ENCODE measurements at regions not wholly inside any gene's neighbourhood (a gene's known extent, or its start where the extent isn't known, plus 50 kb on each side); places are given as distances from the start of the nearest gene placed in this dataset.

GRCh38 chr10:52465202-52465601 is 151.1 kb downstream of the DKK1 start:
- Histone ChIP-seq H3K9me1 (ENCODE audit: control insufficient read depth, extremely low read depth, insufficient read depth, low read length) (no peaks in the 10 kb centered on the region), H3K4me2 (ENCODE audit: control insufficient read depth, extremely low read depth, insufficient read depth, low read depth, low read length) (no peak overlapping the region), H3K4me3 (ENCODE audit: control insufficient read depth in 2 of 3, extremely low read depth in 1 of 3, insufficient read depth in 2 of 3, low read depth in 1 of 3, low read length in 3 of 3) (no peak overlapping the region), H4K20me1 (ENCODE audit: control insufficient read depth, extremely low read depth, insufficient read depth, low read length) (no peaks in the 10 kb centered on the region), H3K36me3 (ENCODE audit: control insufficient read depth in 2 of 2, extremely low read depth in 1 of 2, insufficient read depth in 2 of 2, low read length in 2 of 2) (no peaks in the 10 kb centered on the region), H2AFZ (ENCODE audit: control insufficient read depth, low read length) (no peak overlapping the region), H3K9me3 (ENCODE audit: control insufficient read depth, low read depth, low read length) (no peaks in the 10 kb centered on the region), H3K4me1 (ENCODE audit: control insufficient read depth, extremely low read depth, insufficient read depth, low read length) (peaks cover 17% of the 10 kb centered on the region), H3K9ac (ENCODE audit: control insufficient read depth, extremely low read depth, insufficient read depth, low read length) (no peak overlapping the region), H3K27me3 (ENCODE audit: control insufficient read depth, extremely low read depth, insufficient read depth, low read length) (no peaks in the 10 kb centered on the region), H3K27ac (ENCODE audit: control insufficient read depth, insufficient read depth, low read length) (no peak overlapping the region), H3K79me2 (ENCODE audit: control insufficient read depth, insufficient read depth, low read length) (no peaks in the 10 kb centered on the region)
- dilution Hi-C loops (cut with MboI; ENCODE audit: extremely low pct_ligation_motif_present, low sequenced_read_pairs): no loop called here
- TF ChIP-seq CTCF (optimal IDR thresholded peaks at IDR 0.05 in 1 of 3, IDR thresholded peaks at IDR 0.05 in 1 of 3, conservative IDR thresholded peaks at IDR 0.05 in 1 of 3; ENCODE audit: extremely low read depth in 1 of 3, insufficient read depth in 2 of 3, low read length in 3 of 3): no peak
- no peak for TF ChIP-seq EZH2 (IDR thresholded peaks at IDR 0.05; ENCODE audit: low read length)
- DNase-seq (ENCODE audit: low read depth, low spot score): no peak
- peak; percentile 26 for FAIRE-seq

GRCh38 chr10:52466464-52466863 is 152.4 kb downstream of the DKK1 start:
- Histone ChIP-seq H3K4me2 (ENCODE audit: control insufficient read depth, extremely low read depth, insufficient read depth, low read depth, low read length) (no peak overlapping the region), H3K4me3 (ENCODE audit: control insufficient read depth in 2 of 3, extremely low read depth in 1 of 3, insufficient read depth in 2 of 3, low read depth in 1 of 3, low read length in 3 of 3) (no peak overlapping the region), H3K79me2 (ENCODE audit: control insufficient read depth, insufficient read depth, low read length) (no peaks in the 10 kb centered on the region), H4K20me1 (ENCODE audit: control insufficient read depth, extremely low read depth, insufficient read depth, low read length) (no peaks in the 10 kb centered on the region), H3K27me3 (ENCODE audit: control insufficient read depth, extremely low read depth, insufficient read depth, low read length) (no peaks in the 10 kb centered on the region), H2AFZ (ENCODE audit: control insufficient read depth, low read length) (peak overlapping the region; percentile 71), H3K36me3 (ENCODE audit: control insufficient read depth in 2 of 2, extremely low read depth in 1 of 2, insufficient read depth in 2 of 2, low read length in 2 of 2) (no peaks in the 10 kb centered on the region), H3K27ac (ENCODE audit: control insufficient read depth, insufficient read depth, low read length) (no peak overlapping the region), H3K9ac (ENCODE audit: control insufficient read depth, extremely low read depth, insufficient read depth, low read length) (no peak overlapping the region), H3K9me1 (ENCODE audit: control insufficient read depth, extremely low read depth, insufficient read depth, low read length) (no peaks in the 10 kb centered on the region), H3K4me1 (ENCODE audit: control insufficient read depth, extremely low read depth, insufficient read depth, low read length) (peaks cover 23% of the 10 kb centered on the region), H3K9me3 (ENCODE audit: control insufficient read depth, low read depth, low read length) (no peaks in the 10 kb centered on the region)
- no peak for DNase-seq (ENCODE audit: low read depth, low spot score)
- TF ChIP-seq EZH2 (IDR thresholded peaks at IDR 0.05; ENCODE audit: low read length) (no peak), CTCF (optimal IDR thresholded peaks at IDR 0.05 in 1 of 3, IDR thresholded peaks at IDR 0.05 in 1 of 3, conservative IDR thresholded peaks at IDR 0.05 in 1 of 3; ENCODE audit: extremely low read depth in 1 of 3, insufficient read depth in 2 of 3, low read length in 3 of 3) (no peak)
- dilution Hi-C loops (cut with MboI; ENCODE audit: extremely low pct_ligation_motif_present, low sequenced_read_pairs): no loop called here
- no peak for FAIRE-seq

Measured in keratinocyte (primary cell).